Fibroblast of pulmonary artery (primary cell): ENCODE measurements at regions not wholly inside any gene's neighbourhood (a gene's known extent, or its start where the extent isn't known, plus 50 kb on each side); places are given as distances from the start of the nearest gene placed in this dataset.

Experiments
- DNase-seq: peaks from one replicate; pipeline ENCODE4 v3.0.0-alpha.2; 2010; ENCODE audit warnings: low read depth
- H3K4me3 ChIP-seq: replicated peaks from 2 replicates; pipeline ENCODE4 v1.5.1; 2011; ENCODE audit warnings: low read depth, mild to moderate bottlenecking, control low read depth, low read length, moderate library complexity
- CTCF ChIP-seq: IDR thresholded peaks from 2 replicates; pipeline ENCODE4 v1.5.1; 2011; ENCODE audit warnings: mild to moderate bottlenecking, control low read depth, low read length, inconsistent platforms; ENCODE audit errors: missing control alignments

DNA sequence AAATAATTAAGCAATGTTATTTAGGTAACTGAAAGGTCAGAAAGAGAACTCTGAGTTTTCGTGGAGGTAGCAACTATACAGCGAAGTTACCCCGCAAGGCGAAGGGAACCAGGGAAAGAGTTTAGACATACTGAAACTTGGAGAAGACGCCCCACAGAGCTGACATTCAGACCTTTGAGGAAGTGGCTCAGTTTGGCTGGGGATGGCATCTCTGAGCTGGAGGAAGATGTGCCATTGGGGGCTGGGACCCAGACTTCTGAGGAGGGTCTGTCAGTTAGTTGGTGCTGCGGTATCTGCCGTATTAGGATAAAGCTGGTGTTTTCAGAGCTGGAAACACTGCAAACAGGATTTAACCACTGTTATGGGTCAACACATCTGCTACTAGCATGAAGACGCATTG is 156.6 kb downstream of the ANKRD50 start:
- DNase-seq: no peak
- TF ChIP-seq CTCF: no peak
- H3K4me3 ChIP-seq: no peak overlapping the region

GRCh38 chr4:124564121-124564520 is 148.4 kb downstream of the ANKRD50 start:
- H3K4me3 ChIP-seq: no peak overlapping the region
- DNase-seq: peak; percentile 13
- no peak for TF ChIP-seq CTCF

GRCh38 chr4:124565371-124565770 is 147.2 kb downstream of the ANKRD50 start:
- TF ChIP-seq CTCF: no peak
- H3K4me3 ChIP-seq: no peak overlapping the region
- DNase-seq: no peak

DNA sequence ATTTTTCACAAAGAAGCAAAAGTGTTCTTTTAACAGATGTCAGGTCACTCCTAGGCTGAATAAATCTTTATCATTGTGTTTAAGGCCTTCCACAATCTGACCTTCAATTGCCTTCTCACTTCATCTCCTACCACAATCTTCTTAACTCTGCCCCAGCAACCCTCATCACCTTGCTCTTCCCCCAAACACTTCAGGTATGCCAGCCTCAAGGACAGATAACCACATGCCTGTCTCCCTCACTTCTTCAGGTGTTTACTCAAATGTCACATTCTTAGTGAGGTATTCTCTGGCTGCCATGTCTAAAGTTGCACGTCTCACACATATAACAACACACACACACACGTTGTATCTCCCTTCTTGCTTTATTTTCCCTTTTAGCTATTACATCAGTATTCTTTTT is 146.5 kb downstream of the ANKRD50 start:
- H3K4me3 ChIP-seq: no peak overlapping the region
- TF ChIP-seq CTCF: no peak
- DNase-seq: no peak

DNA sequence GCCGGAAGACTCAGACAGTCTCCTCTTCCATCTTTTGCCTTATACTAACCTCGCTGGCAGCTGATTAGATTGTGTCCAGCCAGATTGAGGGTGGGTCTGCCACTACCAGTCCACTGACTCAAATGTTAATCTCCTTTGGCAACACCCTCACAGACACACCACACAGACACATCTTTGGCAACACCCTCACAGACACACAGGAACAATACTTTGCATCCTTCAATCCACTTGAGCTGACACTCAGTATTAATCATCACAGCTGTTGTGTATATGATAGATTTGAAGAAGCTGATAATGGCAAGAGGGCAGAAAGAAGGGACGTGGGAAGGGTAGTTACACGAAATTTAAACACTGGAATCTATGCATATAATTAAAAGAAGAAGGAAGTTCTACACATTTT is 139.5 kb downstream of the ANKRD50 start:
- no peak overlapping the region for H3K4me3 ChIP-seq
- no peak for DNase-seq
- TF ChIP-seq CTCF: no peak

DNA sequence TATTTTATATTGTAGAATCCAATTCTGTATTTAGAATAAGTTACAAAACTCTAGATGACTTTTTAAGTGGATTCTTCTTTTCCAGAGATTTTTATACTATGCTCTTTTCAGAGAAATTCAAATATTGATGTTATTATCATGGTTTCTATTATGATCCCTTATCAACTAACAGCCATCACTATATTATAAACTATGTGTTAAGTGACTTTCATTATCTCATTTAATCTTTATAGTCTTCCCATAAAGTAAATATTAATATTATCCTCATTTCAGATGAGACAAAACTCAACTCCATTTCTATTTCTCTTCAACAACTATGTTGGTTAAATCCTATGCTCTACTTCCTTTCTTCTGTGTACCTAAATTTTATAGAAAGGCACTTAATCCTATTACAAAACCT is 132.6 kb downstream of the ANKRD50 start:
- no peak for DNase-seq
- TF ChIP-seq CTCF: no peak
- H3K4me3 ChIP-seq: no peak overlapping the region

DNA sequence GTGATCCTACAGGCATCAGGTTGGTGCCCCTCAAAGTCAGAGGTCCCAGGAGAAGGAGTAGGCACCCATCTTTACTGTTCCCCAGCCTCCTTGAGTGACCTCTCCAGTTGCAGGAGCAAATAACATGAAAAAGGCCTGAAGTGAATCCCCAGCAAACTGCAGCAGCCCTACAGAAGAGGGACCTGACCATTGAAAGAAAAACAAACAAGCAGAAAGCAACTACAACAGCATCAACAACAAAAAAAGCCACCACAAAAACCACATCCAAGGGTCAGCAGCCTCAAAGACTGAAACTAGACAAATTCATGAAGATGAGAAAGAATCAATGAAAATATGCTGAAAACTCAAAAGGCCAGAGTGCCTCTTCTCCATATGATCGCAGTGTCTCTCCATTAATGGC is 128.7 kb downstream of the ANKRD50 start:
- no peak for TF ChIP-seq CTCF
- DNase-seq: no peak
- no peak overlapping the region for H3K4me3 ChIP-seq
